ENCODE measurements at regions not wholly inside any gene's neighbourhood (a gene's known extent, or its start where the extent isn't known, plus 50 kb on each side); places are given as distances from the start of the nearest gene placed in this dataset.

DNA sequence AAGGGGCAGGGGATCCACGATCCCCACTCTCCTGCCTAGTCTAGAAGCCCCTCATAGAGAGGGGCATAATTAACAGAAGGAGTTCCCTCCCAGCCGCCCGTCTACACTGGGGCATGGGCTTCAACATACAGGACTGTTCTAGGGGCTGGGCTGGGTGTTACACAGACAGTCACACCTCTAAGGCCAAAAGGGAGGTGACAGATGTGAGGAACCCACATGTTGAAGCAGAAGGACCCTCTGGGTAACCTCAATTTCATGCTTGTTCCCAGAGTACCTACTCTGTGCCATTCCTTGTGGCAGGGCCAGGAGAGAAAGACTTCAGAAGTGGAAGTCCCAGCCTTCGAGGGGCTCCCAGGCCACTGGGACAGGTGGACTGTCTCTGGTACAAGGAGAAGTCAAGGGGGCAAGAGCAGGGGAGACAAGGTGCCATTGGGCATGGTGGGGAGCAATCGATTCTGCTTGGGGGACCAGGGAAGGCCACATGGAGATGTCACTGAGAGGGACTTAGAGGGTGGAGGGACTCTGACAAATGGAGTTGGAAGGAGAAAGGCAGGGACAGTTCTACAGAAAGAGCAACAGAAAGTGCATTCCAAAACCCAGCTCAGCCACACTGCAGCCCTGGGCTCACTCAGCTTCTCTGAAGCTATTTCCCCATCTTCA, 71.3 kb downstream of the CPN2 start:
- no peak for DNase-seq (ENCODE audit: low spot score)

DNA sequence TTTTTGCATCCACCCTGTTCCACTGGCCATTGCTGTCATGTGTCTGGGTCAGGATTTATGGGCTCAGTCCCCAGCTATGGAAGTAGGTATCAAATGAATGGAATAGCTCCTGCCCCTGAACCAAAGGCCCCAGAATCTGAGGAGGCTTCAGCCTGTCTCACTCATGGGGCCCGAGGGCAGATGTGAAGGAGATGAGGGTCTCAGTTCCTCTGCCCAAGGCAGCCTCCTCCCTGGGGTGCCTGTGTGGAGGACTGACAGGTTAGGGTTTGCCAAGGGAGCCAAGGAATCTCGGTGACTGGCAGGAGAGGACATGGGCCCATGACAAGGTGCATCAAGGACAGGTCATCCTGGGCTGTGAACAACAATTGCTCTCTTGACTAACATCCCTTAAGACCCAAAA, 70.4 kb downstream of the CPN2 start:
- no peak for DNase-seq (ENCODE audit: low spot score)

DNA sequence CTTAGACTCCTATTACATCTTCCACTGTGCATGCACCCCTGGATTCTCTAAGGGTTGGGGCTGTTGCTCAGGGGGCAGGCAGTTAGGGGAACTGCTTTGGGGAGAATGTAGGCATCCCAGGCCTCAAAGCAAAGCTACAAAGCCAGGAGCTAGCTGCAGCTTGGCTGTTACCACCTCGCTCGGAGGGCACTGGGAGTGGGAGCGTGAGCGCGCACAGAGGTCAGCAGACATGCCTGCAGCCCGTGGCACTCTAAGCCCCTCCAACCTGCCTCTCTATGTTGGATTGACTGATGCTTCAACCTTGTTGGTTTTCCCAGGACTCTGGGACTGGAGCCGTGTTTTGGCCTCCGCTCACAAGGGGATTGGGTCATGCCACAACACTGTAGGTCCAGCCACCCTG, 69.8 kb downstream of the CPN2 start:
- DNase-seq (ENCODE audit: low spot score): no peak

DNA sequence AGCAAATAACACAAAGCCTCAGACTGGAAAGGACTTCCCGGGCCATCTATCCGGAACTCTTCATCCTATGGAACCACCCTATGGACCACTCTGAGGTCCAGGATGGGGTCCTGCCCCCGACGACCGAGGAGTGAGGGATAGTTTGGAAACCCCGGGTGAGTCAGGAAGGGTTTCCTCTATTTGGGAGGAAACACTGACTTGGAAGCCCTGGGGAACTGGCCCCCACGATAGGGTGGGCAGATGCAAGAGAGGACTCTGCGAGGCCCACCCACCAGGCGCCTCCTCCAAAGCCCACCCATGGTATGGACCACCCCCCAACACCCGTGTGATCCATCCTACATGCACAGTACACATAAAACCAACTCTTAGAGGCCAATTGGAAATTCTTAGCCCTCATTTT, 69.4 kb downstream of the CPN2 start:
- DNase-seq (ENCODE audit: low spot score): no peak

DNA sequence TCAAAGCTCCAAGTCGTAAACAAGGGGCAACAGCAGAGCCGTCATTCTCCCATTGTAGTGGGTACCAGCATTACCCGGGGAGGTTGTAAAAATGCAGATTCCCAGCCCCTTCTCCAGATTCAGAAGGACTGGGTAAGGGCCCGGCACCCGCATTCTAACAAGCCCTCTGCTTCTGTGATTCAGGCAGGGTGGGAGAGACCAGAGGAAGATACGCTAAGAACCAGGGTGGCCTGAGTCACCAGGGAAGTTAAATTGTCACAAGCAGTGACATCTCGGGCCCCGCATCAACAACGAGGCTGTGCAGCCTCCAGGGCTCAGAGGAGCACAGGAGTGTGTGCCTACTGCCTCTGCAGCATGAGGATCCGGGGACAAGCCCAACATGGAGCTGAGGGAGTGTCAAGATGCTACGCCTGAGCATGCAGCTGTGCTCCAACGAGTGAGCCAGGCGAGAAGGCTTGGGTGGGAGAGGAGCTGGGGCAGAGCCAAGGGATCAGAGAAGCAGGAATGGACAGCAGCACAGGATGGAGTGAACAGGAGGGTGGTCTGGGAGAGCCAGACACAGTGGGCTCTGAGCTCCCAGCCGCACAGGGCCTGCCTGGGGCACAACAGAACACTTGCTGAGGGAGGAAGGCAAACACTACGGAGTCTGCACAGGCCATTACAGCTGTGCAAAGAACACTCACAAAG, 68.5 kb downstream of the CPN2 start:
- DNase-seq (ENCODE audit: low spot score): no peak

DNA sequence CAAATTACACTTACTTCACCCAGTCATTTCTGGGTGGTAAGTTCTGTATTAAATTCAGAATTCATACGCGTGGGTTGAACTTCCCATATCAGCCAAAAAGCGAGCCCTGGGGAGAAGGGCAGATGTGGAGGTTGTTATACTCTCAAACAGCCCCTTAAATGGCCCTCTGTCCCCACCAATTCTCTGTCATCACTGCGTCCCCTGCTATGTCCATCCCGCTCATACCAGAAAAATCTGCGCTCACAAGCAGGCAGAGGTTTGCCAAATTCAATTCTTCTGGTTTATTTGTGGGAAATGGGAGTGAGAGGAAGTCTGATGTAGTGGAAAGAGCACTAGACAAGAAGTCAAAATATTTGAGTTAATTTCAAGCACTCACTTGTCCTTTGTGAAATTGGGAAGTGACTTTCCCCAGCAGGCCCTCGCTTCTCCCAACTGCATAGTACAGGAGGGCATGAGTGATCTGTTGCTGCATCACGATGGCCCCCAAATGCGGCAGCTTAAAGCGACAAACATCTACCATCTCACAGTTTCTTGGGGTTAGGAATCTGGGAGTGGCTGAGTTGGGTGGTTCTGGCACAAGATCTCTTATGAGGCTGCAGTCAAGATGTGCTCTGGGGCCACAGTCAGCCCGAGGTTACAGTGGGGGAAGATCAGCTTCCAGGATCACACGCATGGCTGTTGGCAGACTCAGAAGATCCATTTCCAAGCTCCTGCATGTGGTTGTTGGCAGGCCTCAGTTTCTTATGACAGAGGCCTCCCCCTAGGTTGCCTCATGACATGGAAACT, 67.7 kb downstream of the CPN2 start:
- DNase-seq (ENCODE audit: low spot score): no peak

DNA sequence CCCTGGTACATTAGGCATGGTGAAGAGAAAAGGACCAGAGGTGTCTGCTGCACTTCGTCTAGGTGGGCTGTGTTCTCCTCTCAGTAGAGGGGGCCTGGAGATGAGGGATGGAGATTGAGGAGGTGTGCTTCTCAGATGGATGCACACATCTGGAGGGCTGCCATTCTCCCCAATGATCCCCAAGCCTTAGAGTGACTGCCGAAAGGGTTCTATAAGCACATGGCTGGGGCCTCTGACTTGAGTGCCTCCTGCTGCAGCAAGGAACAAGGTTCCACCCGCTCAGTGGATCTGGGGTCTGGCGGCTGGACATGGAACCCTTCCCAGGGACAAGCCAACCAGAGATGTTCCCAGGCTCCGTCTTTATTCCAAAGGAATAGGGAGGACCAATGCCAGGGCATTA, 66.8 kb downstream of the CPN2 start:
- DNase-seq (ENCODE audit: low spot score): no peak

DNA sequence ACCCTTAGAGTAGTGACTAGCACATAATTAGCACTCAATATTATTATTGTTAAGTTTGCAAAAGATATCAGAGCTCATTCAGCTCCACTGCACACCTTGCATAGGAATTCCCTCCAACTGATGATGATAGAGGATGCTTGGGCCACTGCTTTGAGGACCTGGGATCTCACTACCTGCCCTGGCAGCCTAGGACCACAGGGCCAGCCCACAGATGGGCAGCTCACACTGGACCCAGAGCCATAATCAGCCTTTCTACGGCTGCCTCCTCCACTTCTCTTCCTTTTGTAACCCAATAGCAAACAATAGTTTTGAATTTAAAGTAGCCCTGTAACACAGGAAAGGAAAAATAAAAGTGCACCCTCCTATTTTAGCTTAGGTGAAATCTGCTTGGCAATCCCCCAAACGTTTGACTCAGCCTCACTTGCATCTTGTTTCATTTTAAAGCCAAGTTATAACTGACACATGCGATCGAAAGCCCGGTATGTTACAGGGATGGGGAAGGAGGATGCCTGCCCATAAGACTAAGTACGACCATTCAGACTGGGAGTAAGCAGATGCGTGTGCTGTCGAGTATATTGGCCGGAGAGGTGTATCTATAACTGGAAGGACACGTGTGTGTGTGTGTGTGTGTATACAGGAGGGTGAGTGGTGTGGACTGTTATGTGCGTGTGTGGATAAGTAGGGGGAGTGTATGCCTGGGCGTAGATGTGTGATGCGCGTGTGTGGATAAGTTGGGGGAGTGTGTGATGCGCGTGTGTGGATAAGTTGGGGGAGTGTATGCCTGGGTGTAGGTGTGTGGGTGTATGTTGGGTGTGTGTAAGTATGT, 65.9 kb downstream of the CPN2 start:
- DNase-seq (ENCODE audit: low spot score): no peak

DNA sequence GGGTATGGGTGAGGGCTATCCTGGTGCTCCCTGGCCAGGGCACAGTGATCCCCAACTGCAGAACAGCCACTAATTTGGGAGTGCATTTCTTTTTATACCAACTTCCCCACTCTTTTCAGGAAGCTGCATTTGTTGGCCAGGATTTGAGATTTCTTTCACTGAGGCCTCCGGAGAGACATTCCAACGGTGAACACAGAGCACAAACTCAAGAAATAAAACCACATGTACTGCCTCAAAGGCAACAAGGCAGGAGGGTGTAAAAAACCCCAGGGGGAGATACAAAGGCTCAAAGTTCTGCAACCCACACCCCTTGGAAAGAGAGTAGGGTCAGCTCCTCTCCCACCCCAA, 65.3 kb downstream of the CPN2 start:
- no peak for DNase-seq (ENCODE audit: low spot score)

DNA sequence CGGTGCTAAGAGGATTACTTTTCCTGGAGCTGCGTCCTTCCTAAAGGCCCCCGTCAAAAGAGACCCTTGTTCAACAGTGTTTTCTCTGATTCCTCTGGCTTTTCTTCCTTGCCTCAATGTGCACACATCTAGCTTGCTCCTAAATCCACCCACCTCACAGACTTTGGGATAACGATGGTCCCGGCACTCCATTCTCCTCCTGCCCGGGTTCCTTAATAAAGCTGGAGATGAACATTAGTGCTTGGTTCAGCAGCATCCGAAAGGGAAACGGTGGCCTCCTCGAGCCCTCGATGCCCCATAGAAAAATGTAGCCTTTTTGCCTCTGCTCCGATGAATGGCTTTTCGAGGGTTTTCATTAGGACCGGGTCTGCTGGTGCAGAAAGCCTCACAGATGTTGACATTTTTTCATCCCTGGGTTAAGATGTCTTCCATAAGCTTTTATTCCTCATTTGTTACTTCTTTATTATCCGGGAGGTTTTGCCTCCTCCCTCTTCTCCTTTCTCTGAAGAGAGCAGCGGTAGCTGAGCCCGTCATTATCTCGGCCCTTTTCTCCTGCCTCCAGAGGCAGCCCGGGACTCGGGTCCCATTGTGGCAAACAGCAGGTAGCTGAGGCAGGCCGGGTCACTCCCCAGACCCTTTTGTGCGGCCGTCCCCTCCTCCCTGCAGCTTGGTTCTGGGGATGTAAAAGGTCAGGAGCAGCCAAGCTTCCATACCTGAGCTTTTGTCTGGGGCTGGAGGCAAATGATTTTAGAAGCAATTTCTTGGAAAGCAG, 64.6 kb downstream of the CPN2 start:
- no peak for DNase-seq (ENCODE audit: low spot score)

DNA sequence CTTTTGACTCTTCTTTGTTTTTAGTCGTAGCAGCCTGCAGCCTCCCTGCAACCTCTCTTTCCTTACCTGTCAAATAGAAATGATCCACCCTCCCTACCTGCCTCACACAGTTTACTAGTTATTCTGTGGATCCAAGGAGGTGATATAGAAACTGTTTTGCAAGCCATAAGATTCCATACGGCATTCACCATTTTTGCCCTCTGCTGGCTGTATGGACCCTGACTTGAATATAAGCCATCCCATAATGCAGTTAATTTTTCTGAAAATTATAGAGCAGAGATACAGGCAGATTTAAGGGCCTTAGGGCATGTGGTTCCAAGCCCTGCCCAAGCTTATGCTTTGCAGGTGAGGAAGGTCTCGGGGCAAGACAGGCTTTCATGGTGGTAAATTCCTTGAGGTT, 63.8 kb downstream of the CPN2 start:
- DNase-seq (ENCODE audit: low spot score): no peak

DNA sequence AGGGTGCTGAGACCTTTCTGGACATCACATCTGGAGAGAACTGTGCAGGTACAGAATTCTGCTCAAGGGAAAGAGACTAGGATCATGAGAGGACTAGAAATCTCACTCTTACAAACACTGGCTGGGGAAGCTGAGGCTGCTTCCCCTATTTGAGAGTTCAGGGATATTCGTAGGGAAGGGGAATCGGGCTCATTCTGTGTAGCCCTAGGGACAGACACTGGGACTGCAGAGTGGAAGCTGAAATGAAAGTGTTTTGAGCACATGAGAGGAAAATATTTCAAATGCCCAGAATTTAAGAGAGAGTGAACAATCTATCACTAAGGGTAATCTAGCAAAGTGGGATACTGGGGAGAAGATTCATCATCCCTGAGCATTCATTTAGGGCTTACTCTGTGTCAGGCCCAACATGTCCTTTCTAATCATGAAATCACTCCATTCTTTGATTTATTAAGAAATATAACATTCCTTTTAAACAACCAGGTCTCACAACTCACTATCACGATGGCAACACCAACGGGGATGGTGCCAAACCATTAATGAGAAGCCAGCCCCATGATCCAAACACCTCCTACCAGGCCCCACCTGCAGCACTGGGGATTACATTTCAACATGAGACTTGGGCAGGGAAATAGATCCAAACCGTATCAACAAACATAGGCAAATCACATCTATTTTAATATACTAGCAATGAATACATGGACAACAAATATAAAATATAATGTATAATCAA, 63.0 kb downstream of the CPN2 start:
- DNase-seq (ENCODE audit: low spot score): no peak
